ENCODE measurements at regions not wholly inside any gene's neighbourhood (a gene's known extent, or its start where the extent isn't known, plus 50 kb on each side); places are given as distances from the start of the nearest gene placed in this dataset.
"Not testable (repeated sequence)": the region's sequence is repeated elsewhere in the genome, so short reads cannot be mapped to it uniquely, and the experiment has no call there.

DNA sequence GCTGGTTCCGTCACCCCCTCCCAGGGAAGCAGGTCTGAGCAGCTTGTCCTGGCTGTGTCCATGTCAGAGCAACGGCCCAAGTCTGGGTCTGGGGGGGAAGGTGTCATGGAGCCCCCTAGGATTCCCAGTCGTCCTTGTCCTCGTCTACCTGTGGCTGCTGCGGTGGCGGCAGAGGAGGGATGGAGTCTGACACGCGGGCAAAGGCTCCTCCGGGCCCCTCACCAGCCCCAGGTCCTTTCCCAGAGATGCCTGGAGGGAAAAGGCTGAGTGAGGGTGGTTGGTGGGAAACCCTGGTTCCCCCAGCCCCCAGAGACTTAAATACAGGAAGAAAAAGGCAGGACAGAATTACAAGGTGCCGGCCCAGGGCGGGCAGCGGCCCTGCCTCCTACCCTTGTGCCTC, 51.9 kb upstream of the IQSEC3 start:
- TF ChIP-seq, protein P1, sequence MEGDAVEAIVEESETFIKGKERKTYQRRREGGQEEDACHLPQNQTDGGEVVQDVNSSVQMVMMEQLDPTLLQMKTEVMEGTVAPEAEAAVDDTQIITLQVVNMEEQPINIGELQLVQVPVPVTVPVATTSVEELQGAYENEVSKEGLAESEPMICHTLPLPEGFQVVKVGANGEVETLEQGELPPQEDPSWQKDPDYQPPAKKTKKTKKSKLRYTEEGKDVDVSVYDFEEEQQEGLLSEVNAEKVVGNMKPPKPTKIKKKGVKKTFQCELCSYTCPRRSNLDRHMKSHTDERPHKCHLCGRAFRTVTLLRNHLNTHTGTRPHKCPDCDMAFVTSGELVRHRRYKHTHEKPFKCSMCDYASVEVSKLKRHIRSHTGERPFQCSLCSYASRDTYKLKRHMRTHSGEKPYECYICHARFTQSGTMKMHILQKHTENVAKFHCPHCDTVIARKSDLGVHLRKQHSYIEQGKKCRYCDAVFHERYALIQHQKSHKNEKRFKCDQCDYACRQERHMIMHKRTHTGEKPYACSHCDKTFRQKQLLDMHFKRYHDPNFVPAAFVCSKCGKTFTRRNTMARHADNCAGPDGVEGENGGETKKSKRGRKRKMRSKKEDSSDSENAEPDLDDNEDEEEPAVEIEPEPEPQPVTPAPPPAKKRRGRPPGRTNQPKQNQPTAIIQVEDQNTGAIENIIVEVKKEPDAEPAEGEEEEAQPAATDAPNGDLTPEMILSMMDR (IDR thresholded peaks at IDR 0.05) = not testable (repeated sequence)
- not testable (repeated sequence) for TF ChIP-seq POLR2A (IDR thresholded peaks at IDR 0.05)
